Stimulated activated CD8-positive, alpha-beta memory T cell treated with anti-CD3 and anti-CD28 coated beads, Interleukin-4, amount 100 ng/mL, for 1 hour (primary cell): ENCODE measurements at regions not wholly inside any gene's neighbourhood (a gene's known extent, or its start where the extent isn't known, plus 50 kb on each side); places are given as distances from the start of the nearest gene placed in this dataset.

Experiments
- DNase-seq, 2 donors: peaks; one replicate each; pipeline ENCODE4 v3.0.0-alpha.2; 2020; ENCODE audit warnings: low read depth in 2 of 2, low spot score in 1 of 2

DNA sequence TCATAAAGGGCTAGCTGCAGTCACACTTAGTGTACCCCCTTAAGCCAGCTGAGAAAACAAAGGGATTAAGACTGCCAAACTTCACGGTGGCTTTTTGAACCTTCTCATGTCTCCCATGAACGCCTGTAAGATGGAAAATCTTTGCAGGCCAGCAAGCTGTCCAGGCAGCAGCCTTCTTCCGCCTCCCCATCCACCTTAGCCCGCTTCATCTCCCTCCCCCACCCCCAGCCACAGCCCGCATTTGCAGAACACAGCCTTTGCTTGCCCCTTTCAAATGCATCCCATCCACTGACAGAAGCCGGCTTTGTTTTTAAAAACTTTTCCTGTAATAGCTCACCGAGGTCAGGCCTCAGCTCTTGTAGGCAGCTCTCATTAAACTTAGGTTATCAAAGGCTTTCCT is 113.8 kb upstream of the FAM9B start:
- no peak for DNase-seq

DNA sequence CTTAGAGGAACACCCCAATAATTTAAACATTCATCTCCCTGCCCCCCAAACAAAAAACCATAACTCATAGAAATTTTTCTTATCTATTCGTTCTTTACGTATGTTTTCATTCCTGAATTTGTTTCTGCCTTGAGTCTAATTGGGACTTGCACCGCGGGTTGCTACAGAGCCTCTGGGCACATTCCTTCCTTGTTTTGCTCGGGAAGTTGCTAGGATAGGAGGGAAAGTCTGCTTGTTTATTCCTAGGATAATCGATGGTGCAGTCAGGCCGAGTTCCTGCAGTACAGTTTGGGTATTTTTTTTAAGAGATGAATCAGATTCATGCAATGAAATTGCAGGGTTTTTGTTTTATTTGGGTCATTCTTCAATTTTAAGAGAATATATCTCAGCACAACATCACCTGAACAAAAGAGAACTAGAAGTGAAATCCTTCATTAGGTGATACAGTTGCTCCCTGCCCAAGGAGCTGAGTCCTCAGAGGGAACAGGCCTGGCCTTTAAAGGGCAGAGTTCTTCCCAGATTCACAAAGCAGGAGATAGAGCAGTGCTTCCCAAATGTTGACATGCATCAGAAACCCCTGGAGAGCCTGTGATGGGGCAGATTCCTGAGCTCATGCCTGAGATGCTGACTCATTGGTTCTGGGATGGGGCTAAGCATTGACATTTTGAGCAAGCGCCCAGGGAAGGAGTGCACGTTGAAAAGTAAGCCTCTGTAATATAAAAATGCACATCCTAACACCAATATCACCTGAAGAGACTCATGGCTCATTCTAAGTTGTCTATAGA is 114.9 kb upstream of the FAM9B start:
- no peak for DNase-seq

DNA sequence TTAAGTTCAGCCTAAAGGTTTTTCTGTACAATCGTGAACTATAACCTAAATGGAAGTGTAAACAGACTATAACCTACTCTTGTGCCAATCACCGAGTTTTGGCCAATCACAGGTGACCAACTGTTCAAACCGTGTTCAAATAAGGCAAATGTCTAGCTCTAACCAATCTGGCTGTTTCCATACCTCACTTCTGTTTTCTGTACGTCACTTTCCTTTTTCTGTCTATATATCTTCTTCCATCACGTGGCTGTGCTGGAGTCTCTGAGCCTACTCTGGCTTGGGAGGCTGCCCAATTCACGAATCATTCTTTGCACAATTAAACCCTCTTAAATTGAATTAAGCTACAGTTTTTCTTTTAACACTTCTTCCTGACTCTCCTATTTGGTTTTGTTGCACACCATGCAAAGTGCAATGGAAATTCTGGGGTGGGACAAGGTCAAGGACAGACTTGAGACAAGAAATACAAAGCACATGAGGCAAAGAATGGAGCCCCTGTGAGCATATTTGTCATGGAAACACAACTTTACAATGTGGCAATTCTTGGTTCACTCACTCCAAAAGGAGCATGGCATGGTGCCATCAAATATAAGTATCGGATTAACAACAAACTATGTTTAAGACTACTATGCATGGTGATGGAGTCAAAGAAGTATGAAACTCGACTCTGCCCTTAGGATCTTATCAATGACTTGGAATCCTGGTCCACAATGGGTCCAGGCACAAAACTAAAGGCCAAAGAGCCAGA is 115.7 kb upstream of the FAM9B start:
- no peak for DNase-seq

DNA sequence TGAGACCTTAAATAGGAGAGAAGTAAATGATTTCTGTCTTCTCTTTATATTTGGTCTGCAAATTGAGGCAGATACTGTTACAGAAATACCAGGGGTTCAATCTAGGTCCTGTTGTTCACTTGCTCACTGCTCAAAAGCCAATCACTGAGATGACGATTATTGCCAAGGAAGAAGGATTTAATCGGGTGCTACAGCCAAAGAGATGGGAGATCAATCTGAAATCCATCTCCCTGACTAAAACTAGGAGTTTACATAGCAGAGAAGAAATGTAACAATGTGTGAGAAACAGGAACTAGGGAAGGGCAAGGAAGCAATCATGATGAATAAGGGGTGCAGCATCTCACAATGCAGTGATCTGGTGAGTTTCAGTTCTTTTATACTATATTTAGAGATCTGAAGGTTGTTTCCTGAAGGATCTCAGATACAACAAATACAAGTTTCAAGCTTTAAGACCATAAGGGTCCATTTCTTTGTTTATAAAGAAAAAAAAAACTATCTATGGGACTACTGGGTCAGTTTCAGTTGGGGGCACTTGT is 117.9 kb upstream of the FAM9B start:
- no peak for DNase-seq

DNA sequence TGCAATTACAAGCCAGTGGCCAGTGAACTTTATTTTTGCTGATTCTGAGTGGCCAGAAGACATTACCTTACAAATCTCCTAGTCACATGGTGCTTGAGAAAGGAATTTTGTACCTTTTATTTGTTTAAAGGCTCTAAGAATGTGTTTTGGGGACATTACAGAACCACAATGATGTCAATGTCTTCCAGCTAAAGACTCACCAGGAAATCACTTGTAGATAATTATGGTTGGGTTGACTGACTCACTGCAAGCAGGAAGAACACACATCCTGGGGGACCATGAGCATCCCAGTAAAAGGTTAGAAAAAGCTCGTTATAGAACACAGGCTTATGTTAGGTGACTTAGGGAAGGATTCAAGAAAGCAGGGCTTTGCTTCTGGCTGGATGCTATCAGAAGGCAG is 119.4 kb upstream of the FAM9B start:
- DNase-seq, result no peak

DNA sequence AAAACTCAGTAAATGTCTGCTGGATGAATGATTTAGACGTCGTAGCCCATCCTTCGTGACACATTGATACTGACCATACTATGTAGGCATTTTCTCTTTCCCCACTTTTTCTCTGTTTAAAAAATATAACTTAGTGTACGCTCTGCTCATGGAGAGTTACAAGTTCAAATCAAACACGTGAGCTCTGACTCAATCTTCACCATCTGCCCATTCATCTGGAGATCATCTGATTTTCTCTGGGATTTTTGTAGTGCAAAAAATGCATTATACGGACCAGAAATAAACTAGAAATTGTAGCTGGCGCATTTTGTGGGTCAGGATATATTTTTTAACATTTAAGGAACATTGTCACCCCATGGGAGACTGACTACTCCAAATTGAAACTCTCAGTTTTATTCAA is 124.7 kb upstream of the FAM9B start:
- no peak for DNase-seq

DNA sequence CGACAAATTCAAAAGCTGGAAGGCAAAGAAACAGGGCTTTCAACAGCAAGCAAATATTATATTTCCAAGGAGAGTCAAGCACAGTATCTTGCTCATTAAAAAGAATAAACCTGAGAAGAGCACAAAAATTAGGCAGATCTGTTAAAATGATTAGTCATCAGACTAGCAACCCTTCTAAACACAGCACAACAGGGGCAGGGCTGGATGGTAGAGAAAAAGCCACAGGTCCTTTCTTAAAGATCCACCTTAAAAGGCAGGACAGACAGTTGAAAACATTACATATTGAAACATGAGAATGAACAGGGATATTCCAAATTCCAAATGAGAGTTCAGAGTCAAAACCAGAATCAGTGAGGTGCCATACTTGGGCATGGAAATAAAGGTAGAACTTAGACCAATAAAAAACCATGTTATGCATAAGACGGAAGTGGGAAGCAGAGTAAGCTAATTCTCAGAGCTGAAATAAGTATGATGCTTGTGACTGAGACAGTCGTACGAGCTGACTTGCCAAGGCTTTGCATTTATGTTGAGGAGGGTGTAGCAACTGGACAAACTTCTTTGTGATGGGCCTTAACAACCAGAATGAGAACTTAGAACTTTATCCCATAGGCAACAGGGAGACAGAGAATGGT is 126.9 kb upstream of the FAM9B start:
- no peak for DNase-seq

DNA sequence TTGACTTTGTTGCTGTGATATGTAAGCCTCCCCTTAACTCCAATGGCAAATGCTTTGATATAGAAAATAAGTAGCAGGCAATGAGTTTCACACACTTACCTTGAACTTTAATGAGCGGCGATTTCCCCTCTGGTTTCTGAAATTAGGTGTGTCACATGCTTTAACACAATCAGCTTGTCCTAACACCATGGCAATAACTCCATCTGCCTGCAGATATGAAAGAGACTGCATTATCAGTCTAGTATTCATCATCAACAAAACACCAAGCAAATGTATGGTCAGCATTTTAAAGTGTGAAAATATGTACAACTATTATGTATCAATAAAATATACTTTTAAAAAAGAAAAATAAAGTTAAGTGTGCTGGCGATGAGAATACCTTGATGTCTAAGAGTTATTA is 128.8 kb upstream of the FAM9B start:
- no peak for DNase-seq

DNA sequence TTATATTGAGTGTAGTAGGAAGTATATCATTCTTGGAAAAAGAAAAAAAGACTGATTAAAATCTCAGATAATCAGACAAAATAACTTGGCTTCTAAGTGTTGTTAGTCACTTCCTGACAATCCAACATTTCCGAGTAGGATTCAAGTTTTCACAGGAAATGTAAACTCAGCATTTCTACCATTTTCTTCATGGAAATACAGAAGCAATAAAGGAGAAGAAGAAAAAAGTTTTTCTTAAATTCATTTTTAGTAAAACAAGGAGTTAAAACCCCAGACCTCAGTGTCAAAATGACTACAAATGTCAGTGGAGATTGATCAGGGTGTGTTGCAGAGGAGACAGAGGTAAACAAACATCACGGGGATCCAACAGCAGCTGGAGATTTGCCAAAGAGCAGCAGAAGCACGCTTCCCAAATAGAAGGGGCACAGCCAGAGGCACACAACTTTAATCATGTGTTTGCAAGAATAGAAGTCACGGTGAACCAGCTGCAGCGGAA is 129.3 kb upstream of the FAM9B start:
- no peak for DNase-seq

DNA sequence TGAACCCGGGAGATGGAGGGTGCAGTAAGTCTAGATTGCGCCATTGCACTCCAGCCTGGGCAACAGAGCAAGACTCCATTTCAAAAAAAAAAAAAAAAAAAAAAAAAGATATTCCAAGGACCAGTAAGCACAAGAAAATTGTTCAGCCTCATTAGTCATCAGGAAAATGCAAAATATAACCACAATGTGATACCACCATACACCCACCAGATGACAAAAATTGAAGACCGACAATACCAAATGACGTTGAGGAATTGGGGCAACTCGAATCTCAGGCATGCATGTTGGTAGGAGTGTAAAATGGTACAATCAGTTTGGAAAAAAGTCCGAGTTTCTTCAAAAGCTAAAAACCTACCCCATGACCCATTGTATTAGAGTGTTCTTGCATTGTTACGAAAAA is 130.2 kb upstream of the FAM9B start:
- DNase-seq, result no peak

DNA sequence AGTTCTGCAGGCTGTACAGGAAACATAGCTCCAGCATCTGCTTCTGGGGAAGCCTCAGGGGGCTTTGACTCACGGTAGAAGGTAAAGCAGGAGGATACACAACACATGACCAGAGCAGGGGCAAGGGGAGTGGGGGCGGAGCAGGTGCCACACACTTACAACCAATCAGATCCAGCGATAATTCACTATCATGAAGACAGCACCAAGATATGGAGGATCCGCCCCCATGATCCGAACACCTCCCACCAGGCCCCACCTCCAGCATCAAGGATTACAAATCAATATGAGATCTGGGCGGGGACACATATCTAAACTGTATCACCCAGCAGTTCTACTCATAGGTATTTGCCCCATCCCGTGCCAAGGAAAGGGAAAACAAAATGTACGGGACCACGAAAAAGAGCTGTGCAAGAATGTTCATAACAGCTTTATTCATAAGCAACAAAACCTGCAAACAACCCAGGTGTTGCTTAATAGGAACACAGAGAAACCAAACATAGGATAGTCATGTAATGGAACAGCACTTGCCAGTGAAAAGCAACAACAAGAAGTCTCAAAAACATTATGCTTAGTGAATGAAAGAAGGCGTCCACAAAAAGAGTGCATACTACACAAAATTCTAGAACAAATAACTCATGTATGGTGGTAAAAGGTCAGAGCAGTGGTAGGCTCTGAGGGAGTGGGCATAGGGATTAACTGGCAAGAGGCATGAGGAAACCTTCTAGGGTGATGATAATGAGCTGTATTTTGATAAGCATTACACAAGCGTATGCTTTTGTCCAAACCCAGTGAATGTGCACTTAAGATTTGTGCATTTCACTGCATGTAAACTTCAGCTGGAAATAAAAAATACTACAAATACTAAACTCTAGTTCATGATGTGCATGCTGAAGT is 130.9 kb upstream of the FAM9B start:
- no peak for DNase-seq

DNA sequence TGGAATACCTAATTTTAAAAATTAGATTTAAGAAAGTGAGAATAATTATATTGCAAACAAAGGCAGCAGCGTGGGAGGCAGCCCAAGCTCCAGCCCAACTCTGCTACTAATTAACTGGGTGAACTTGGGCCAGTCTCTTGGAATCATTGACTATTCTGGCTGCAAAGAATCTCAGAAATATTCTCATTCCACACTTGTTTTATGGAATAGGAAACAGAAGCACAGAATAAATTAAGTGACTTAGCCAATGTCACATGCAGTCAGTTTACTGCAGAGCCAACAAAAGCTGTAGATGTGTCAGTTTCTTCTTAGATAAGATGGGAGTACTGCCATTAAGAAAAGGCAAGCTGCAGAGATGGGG is 132.6 kb upstream of the FAM9B start:
- DNase-seq, result no peak

DNA sequence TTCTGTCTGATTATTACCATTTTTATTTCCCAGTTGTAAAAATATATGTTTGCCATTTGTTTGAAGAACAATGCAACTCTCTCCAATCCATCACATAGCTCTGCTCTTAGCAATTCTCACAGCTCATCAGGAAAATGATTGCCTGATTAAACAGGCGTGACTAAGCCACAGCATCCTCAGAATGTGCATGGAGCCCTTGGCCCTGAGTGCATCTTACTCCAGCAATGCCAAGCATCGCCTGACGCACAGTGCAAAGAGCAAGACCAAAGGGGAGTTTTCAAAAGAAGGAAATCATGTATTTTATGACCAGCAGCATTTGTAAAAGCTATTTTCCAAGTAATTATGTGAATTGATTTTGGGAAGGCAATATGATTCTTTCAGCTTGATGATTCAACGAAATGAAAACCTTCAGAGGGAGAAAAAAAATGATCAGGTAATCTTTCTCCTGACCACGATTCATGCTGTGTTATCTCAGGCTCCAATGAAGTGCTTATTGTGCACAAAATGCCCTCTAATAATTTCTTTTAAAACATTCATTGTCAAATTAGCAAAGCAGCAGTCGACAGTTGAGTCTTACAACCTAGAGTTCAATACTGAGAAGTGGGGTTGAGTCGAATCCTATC is 138.0 kb upstream of the FAM9B start:
- no peak for DNase-seq

DNA sequence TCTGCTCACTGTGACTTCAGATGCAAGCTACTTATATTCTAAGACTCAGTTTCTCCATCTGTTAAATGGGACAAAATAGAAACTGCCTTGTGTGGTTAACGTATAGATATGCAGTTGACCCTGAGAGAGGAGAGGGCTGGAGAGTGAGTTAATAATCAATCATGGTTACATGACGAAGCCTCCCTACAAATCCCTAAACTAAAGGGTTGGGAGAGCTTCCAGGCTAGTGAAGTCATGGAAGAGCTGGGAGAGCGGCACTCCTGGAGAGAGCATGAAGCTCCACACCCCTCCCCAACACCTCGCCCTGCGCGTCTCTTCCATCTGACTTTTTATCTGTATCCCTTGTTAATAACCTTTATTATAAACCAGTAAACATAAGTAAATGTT is 138.5 kb upstream of the FAM9B start:
- DNase-seq, result no peak

DNA sequence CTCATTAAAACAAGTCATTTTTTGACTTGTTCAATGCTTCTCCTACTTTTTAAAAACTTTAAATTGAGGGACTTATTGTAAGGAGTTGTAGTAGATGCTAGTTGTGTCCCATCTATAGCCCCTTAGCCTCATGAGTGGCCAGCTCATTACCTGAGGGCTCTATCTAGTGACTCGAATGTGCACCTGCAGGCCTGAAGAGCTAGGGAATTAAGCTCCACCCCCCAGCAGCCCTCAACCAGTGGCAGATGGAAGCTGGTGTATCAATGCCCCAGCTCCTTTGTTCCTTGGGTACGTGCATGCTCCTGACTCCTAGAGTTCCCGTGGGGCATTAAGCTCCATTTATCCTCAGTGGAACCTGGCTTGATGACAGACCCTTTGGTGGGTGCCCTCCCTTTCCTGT is 146.7 kb upstream of the FAM9B start:
- no peak for DNase-seq

DNA sequence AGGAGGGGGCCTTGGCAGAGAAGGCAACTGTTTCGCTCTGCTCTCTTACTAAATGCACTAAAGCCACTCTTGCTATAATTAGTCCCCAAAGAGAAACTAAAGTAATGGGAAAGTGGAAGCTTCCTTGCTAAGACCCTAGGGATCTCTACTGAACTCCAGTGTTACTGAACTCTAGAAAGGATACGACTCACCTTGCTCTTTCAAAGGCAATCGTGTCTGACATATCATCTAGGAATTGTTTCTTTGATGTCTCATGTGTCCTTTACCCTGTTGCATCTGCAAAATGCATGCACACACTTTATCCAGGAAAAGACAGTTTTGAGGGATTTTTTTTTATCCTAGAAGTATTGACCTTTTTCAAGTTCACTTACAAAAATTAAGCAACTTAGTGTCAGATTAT is 148.1 kb upstream of the FAM9B start:
- no peak for DNase-seq

DNA sequence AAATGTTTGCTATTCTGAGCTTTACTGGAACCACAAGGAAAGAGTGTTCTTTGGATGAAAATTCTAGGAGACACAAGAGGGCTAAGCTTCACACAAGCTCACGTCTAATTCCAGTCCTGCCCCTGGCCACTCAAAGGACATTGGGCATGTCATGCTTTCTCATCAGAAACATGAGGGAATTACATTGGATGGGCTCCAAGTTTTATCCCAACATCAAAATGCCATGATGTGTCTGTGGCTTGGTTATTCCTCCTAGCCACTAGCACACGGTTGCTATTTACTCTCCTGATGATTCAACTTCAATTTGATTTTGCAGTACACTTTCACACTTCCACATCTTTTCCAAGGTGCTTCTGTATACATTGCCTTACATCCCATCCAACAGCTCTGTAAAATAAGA is 149.6 kb upstream of the FAM9B start:
- no peak for DNase-seq

DNA sequence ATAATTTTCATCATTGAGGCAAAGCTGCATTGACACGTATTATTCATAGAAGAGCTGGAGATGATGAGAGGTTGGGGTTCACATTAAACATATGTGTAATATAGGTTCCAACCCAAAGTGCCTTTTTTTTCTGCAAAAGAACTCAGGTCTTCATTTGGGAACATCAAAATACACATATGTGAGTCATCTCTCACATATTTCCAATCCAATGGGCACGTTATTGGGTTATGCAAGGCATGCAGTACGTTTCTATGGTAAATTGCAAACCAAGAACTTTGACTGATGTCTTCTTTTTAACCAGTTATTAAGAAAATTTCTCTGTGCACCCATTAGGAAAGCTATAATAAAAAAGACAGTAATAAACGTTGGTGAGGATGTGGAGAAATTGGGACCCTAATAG is 150.3 kb upstream of the FAM9B start:
- DNase-seq, result no peak

DNA sequence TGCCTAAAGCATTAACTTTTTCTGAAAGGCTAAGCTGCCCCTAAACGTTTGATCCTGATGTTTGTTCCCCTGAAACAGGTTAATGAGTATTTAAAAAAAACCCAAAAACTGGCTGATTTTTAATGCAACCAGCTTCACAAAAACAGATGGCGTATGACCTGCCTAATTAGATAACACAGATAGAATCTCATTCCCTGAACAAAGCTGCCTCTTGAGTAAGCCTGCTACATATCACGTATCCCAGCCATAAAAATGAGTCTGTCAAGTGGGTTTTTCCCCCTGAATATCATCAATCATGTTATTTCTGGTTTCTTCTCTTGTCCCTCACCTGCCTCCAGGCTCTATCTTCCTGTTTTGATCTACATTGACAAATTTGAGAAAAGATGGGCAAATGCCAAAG is 154.2 kb upstream of the FAM9B start:
- DNase-seq, result no peak

DNA sequence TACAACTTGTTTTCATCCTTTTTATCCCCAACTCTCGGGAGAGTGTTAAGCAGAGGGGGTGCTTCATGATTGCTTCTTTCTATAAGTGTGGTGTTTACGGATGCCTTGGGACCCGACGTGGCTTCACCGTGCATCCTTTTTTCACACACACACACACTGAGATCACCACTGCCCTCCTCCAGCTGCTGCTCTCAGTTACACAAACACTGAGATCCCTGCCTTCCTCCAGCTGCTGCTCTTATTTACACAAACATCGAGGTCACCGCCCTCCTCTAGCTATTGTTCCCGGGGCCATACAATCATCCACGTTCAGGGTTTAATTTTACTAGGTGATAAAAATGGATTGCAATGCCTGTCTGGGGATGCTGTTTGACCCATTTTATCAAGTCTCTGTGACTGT is 155.4 kb upstream of the FAM9B start:
- no peak for DNase-seq

DNA sequence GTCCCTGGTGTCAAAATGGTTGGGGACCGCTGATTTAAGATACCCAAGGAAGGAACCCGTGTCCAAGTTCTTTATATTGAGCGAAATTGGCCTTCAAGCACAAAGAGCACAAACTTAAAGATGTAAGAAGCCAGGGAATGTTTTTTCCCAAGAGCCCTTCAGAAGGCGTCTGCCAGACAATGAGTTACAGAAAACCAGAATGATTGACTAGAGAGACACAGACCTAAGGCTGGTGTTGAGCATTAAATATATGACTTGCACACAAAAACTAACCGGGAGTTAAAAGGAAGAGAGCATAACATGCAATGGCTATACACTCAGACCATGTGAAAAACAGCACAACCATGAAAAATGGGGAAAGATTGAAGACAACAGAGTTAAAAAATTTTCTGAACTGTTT is 157.5 kb upstream of the FAM9B start:
- DNase-seq, result no peak
